Kidney epithelial cell (primary cell): ENCODE measurements at regions not wholly inside any gene's neighbourhood (a gene's known extent, or its start where the extent isn't known, plus 50 kb on each side); places are given as distances from the start of the nearest gene placed in this dataset.

ENCODE experiments used
- DNase-seq: peaks from one replicate; pipeline ENCODE4 v3.0.0-alpha.2; 2010; ENCODE audit warnings: low read depth
- H3K27me3 ChIP-seq: 2 replicates; pipeline ENCODE4 v1.6.0; 2011; ENCODE audit warnings: low read length; ENCODE audit not compliant: control insufficient read depth, insufficient read depth
- H3K36me3 ChIP-seq: 2 replicates; pipeline ENCODE4 v1.5.1; 2011; ENCODE audit warnings: low read length; ENCODE audit not compliant: control insufficient read depth, insufficient read depth
- H3K4me3 ChIP-seq: 2 replicates; pipeline ENCODE4 v1.5.1; 2011; ENCODE audit warnings: low read depth, mild to moderate bottlenecking, control low read depth, low read length
- TF ChIP-seq, protein P1 (sequence below): IDR thresholded peaks from 2 replicates; pipeline ENCODE4 v1.5.1; 2011; ENCODE audit warnings: mild to moderate bottlenecking, moderate library complexity, low read length, control low read depth, inconsistent platforms; ENCODE audit not compliant: insufficient read depth, poor library complexity, severe bottlenecking

DNA sequence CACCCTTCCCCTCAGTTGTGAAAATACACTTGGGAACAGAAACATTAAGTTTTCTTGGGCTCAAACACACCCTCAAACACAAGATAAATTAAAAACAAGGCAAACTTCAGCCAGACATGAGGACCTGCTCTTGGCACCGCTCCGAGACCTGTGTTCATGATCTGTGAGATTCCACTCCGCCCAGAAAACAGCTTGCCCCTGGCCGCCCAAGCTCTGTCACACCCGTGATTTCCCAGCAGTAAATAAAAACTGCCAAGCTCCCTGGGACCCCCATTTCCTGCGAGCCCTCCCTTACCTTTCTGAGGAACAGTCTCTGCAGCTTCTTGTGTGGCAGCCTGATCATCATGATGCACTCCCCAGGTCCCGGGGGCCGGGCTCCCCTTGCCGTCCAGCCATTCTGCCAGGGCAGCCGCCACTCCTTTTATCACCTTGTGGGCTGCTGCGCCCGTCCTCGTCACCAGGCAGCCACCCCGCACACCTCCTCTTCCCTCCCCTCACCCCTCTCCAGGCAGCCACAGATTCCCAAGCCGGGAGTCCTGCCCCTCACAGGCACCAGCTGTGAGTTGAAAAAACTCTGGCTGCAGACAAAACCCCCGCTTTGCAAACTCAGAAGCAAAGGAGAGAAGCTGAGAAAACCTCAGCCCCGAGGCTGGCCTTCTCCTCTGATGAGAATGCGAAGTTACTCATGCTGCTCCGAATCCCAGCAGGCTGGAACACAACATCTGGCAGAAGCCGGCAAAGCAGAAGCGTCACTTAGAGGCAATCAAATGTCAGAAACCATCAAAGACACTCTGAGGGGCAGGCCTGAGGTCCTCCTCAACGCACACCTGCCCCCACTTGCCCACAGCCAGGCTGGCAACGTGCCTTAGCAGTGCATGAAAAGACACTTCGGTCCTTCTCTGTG is 130.4 kb upstream of the RPS6KA2 start:
- TF ChIP-seq, protein P1, sequence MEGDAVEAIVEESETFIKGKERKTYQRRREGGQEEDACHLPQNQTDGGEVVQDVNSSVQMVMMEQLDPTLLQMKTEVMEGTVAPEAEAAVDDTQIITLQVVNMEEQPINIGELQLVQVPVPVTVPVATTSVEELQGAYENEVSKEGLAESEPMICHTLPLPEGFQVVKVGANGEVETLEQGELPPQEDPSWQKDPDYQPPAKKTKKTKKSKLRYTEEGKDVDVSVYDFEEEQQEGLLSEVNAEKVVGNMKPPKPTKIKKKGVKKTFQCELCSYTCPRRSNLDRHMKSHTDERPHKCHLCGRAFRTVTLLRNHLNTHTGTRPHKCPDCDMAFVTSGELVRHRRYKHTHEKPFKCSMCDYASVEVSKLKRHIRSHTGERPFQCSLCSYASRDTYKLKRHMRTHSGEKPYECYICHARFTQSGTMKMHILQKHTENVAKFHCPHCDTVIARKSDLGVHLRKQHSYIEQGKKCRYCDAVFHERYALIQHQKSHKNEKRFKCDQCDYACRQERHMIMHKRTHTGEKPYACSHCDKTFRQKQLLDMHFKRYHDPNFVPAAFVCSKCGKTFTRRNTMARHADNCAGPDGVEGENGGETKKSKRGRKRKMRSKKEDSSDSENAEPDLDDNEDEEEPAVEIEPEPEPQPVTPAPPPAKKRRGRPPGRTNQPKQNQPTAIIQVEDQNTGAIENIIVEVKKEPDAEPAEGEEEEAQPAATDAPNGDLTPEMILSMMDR: no peak
- H3K36me3 ChIP-seq: no peaks in the 10 kb centered on the region
- DNase-seq: peak; percentile 31
- no peak overlapping the region for H3K4me3 ChIP-seq
- no peaks in the 10 kb centered on the region for H3K27me3 ChIP-seq

DNA sequence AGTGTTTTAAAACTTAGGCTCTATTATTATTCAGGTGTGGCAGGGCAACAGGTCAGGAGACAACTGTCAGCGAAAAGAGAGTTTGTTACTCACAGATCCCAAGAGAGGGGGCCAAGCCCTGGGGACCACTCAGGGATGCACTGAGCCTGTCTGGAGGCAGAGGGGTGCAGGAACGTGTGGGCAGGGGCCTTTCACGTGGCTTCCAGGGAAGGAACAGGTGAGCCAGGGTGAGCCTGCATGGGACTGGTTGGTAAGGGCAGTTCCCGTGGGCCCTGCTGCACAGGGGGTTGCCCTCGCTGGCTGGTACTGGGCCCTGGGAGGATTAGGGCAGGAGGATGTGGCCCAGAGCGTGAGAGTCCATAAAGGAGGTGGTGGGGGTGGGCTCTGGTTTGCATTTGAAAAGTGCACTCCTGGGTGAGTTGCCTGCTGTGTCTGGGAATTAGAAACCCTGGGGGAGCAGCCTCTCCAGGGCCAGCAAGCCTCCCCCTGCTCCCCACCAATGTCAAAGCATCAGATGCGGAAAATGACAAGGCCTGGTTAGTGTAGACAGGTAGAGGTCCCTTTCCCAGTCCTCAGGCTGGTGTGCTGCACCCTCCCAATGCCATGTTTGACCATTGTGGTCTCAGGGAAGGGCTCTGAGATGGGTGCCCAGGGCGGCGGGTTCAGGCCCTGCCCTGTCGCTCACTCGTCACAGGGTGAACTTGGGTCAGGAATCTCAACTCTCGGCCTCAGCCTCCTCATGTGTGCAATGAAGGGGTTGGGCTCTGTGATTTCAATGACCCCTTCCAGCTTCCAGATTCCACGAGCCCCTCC is 127.4 kb upstream of the RPS6KA2 start:
- no peak for DNase-seq
- H3K36me3 ChIP-seq: no peaks in the 10 kb centered on the region
- TF ChIP-seq, protein P1: no peak
- H3K4me3 ChIP-seq: no peak overlapping the region
- no peaks in the 10 kb centered on the region for H3K27me3 ChIP-seq

DNA sequence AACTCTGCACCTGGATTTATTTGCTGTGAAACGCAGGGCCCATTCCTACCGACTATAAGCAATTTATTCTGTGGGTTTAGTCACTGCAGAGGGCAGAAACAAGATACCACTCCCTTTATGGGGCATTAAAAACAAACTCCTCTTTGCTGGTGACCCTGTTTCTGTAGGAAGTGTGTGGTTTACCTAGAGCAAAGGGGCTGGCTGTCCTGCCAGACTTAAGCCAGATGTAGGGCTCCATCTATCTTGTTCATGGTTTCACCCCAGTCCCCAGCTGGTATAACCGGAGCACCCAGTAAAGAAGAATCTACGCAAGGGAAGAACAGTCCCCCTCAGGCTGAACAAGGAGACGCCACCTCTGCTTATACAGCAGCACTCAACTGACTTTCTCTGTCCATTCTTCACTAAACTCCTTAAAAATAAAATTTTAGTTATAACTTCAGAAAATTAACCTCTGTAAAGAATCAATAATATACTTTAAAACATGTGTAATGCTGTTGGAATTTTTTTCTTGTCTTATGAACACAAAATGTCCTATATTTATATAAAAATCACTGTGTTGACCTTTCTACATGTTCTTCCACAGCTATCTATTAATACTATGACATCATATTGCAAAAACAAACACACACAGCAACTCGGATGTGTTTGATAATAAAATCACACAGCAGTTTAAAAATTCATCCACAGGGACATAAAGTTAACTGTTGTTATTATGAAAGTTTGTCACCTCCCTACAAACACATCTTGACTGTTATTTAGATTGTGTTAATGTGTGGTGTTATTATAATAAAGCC is 126.1 kb upstream of the RPS6KA2 start:
- Histone ChIP-seq H3K36me3 (no peaks in the 10 kb centered on the region), H3K27me3 (no peaks in the 10 kb centered on the region), H3K4me3 (no peak overlapping the region)
- TF ChIP-seq, protein P1: no peak
- no peak for DNase-seq

DNA sequence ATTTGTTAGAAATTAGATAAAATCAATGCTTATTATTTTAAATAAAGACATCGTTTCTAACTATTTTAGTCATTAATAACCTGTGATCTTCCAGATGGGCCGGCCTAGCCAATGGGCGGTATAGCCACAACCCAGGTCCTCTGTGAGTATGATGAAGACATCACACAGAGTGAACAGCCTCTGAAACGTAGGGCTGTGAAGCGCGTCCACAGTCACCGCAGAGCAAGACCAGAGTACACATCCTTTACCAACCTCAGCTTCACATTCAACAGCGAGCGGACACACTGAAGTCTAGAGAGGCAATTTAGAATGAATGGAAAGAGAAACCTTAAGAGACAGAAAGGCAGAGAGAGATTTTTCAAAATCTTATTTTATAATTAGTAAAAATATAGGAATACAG is 125.0 kb upstream of the RPS6KA2 start:
- TF ChIP-seq, protein P1: no peak
- H3K36me3 ChIP-seq: no peaks in the 10 kb centered on the region
- DNase-seq: no peak

DNA sequence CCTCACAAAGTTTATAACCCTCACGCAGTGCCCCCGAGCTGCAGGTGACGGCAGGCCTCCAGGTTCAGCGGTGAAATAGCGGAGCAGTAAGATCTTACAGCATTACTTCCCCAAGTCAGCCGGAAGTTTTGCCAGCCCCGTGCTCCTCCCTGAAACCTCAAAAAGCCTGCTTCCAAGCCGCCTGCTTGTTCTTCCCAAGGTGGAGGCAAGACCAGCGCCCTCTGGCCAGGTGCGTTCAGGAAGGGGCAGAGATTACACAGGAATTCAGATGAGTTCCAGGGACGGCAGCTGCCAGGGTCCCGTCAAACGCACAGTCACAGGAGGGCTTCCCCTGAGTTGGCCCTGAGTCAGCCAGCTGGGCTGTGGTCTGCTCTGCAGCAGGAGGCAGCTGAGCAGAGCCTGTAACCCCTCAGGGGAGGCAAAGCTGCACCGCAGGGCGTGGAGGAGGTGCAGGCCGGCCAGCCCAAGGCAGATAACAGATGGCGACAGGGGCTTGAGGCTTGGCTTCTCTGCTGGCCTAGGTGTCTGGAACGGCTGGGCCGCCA is 124.1 kb upstream of the RPS6KA2 start:
- no peak overlapping the region for H3K4me3 ChIP-seq
- DNase-seq: no peak
- no peaks in the 10 kb centered on the region for H3K36me3 ChIP-seq
- no peaks in the 10 kb centered on the region for H3K27me3 ChIP-seq
- TF ChIP-seq, protein P1: no peak

More for the DNA sequence above, 125.0 kb upstream of the RPS6KA2 start:
- Histone ChIP-seq H3K27me3 (no peaks in the 10 kb centered on the region), H3K4me3 (no peak overlapping the region)
